Retinal pigment epithelial cell (primary cell): ENCODE measurements at regions not wholly inside any gene's neighbourhood (a gene's known extent, or its start where the extent isn't known, plus 50 kb on each side); places are given as distances from the start of the nearest gene placed in this dataset.
"Not testable (repeated sequence)": the region's sequence is repeated elsewhere in the genome, so short reads cannot be mapped to it uniquely, and the experiment has no call there.

Experiments
- DNase-seq: peaks from one replicate; pipeline ENCODE4 v3.0.0-alpha.2; 2010; ENCODE audit warnings: low read depth
- H3K4me3 ChIP-seq: 2 replicates; pipeline ENCODE4 v1.5.1; 2011; ENCODE audit warnings: mild to moderate bottlenecking, low read length, control low read depth, moderate library complexity
- TF ChIP-seq, protein P1 (sequence below): conservative IDR thresholded peaks from 2 replicates; pipeline ENCODE4 v1.5.1; 2011; ENCODE audit warnings: low read depth, low read length, control low read depth, inconsistent platforms

DNA sequence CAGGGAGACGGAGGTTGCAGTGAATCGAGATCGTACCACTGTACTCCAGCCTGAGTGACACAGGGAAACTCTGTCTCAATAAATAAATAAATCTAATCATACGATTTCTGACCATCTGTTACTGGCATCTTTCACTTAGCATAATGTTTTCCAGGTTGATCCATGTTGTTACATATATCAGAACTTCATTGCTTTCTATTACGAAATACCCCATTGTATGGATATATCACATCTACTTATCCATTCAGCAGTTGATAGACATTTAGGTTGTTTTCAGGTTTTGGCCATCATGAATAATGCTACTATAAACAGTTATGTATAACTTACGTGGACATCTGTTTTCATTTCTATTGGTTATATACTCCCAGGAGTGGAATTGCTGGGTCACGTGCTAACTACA lies 303.9 kb downstream of the PAX3 start:
- TF ChIP-seq, protein P1, sequence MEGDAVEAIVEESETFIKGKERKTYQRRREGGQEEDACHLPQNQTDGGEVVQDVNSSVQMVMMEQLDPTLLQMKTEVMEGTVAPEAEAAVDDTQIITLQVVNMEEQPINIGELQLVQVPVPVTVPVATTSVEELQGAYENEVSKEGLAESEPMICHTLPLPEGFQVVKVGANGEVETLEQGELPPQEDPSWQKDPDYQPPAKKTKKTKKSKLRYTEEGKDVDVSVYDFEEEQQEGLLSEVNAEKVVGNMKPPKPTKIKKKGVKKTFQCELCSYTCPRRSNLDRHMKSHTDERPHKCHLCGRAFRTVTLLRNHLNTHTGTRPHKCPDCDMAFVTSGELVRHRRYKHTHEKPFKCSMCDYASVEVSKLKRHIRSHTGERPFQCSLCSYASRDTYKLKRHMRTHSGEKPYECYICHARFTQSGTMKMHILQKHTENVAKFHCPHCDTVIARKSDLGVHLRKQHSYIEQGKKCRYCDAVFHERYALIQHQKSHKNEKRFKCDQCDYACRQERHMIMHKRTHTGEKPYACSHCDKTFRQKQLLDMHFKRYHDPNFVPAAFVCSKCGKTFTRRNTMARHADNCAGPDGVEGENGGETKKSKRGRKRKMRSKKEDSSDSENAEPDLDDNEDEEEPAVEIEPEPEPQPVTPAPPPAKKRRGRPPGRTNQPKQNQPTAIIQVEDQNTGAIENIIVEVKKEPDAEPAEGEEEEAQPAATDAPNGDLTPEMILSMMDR: no peak
- no peak overlapping the region for H3K4me3 ChIP-seq
- DNase-seq: no peak

DNA sequence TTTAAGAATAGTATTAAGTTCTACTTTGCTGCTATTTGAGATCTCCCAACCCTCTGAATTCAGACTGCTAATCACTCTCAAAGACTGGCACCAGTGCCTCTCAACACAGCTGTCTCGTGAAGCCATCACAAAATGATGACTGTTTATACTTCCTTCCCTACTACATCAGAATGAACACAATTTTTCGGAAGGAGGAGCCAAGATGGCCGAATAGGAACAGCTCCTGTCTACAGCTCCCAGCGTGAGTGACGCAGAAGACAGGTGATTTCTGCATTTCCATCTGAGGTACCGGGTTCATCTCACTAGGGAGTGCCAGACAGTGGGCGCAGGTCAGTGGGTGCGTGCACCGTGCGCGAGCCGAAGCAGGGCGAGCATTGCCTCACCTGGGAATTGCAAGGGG lies 314.4 kb downstream of the PAX3 start:
- H3K4me3 ChIP-seq, DNase-seq: not testable (repeated sequence)

DNA sequence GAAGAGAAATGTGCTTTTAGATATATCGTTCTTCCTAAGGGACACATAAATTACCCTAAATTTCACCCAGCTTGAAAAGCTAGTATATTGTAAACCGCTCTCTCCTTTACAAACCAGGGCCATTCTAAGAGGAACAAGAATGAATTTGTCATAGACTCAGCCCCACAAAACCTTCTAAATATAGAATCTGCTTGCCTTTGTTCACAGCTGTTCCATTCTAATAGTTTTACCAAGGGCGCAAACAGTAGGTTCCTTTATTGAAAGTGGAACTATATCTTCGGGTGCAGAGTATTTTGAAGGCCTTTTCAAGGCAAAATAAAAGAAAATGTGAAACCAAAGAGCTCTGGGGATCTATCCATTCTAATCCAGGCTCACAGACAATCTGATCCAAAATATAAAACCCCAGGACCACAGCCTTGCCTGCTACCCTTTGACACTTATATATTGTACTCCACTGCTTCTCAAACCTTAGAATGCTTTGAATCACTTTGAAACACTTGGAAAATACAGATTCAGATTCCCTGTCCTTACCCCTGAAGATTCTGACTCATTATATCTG lies 316.8 kb downstream of the PAX3 start:
- H3K4me3 ChIP-seq: no peak overlapping the region
- no peak for DNase-seq

DNA sequence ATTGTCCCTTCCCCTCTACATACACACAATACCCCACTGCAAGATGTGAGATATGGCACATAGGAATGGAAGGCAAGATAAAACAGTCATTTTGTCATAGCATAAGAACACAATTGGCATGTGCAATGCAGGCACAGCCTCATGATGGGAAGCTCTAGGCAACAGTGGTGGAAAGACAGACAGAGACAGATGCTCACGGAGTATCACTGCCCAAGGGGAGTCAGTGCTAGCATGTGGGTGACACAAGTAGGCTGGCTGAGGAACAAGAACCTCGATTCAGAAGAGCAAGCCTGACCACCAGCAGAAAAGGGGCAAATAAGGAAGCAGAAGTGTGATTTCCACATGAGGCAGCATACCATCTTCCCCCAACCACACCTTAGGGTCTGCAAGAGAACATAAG lies 323.6 kb downstream of the PAX3 start:
- no peak overlapping the region for H3K4me3 ChIP-seq
- no peak for DNase-seq
- TF ChIP-seq, protein P1: no peak

More for the DNA sequence above, 316.8 kb downstream of the PAX3 start:
- TF ChIP-seq, protein P1: no peak

DNA sequence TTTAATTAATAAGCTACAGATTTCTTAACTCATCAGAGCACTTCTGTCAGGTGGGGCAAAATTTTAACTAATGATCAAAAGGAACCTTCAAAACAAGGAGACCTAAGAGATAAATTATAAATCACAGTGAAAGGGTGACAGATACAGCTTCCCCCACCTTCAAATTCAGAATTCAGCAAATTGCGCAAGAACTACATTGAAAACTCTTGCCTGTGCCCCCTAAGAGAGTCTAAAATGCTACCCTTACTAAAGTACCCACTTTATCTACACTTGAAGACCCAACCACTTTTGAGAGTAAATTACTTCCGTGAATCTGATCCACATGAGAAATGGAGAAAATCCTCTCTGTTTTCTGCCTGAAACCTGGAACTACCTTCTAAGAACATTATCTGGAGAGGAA lies 324.9 kb downstream of the PAX3 start:
- DNase-seq: no peak
- TF ChIP-seq, protein P1: no peak
- H3K4me3 ChIP-seq: no peak overlapping the region

DNA sequence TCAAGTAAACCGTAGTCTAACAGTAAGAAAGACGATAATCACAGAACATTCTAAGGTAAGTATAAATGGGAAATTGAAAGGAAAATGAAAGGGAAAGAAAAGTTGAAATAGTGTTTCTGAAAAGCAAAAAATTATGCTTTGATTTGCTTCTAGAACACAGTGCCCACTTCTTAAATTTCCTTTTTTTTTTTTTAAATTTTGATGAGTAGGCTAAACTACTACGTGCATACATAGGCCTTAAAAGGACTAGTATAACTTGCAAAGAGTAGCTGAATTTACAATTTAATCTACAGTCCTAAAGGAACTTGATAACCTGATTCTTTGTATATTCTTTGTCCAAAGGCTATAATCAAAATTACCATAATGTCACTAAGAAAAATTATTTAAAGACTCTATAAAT lies 325.3 kb downstream of the PAX3 start:
- DNase-seq: no peak
- TF ChIP-seq, protein P1: no peak
- H3K4me3 ChIP-seq: no peak overlapping the region

DNA sequence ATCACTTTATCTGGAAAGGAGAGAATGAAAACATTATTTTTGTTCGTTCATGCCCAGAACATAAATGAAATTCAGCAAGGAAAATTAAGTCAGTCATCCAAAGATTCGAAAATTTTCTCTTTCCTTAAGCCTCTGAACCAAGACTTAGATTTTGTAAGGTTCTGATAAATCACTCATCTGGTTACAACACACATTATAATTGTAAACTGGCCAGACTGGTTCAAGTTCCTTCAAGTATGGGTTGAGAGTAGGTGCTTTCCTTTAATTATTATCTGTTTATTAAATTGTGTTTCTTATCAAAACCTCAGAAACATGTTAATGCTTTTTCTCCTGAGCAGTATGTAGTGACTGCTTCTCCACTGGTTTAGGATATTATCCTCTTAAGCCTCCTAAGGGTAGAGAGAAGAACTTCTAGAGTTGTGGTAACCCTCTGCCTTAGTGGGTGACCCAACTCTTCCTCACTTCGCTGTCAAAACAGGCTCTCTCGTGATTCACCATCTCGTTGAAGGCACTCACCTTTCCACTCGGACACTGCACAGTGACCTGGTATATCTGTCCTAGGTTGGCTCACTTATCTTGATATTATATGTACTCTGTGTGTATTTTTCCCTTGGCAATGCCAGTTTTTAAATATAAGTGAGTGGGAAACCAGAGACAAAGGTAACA lies 325.9 kb downstream of the PAX3 start:
- TF ChIP-seq, protein P1: no peak
- H3K4me3 ChIP-seq: no peak overlapping the region
- DNase-seq: no peak
